Mucosa of rectum (tissue), 2 donors: ENCODE measurements at regions not wholly inside any gene's neighbourhood (a gene's known extent, or its start where the extent isn't known, plus 50 kb on each side); places are given as distances from the start of the nearest gene placed in this dataset.

Experiments
- H3K27ac ChIP-seq, 2 donors: one replicate each; pipeline ENCODE4 v1.7.0; 2013; ENCODE audit warnings: inconsistent platforms in 2 of 2, low read depth in 2 of 2, low read length in 2 of 2
- H3K27me3 ChIP-seq, 2 donors: one replicate each; pipeline ENCODE4 v1.7.0; 2013; ENCODE audit warnings: low read length in 2 of 2; ENCODE audit not compliant: control insufficient read depth in 2 of 2, insufficient read depth in 2 of 2
- H3K36me3 ChIP-seq, 2 donors: one replicate each; pipeline ENCODE4 v1.7.0; 2013; ENCODE audit warnings: low read length in 2 of 2; ENCODE audit not compliant: control insufficient read depth in 2 of 2, insufficient read depth in 2 of 2
- H3K4me1 ChIP-seq, 2 donors: one replicate each; pipeline ENCODE4 v1.7.0; 2013; ENCODE audit warnings: low read length in 2 of 2, mild to moderate bottlenecking in 1 of 2; ENCODE audit not compliant: control insufficient read depth in 2 of 2, insufficient read depth in 2 of 2
- H3K4me3 ChIP-seq, 2 donors: one replicate each; pipeline ENCODE4 v1.7.0; 2013; ENCODE audit warnings: low read length in 2 of 2
- H3K9ac ChIP-seq, 2 donors: one replicate each; pipeline ENCODE4 v1.7.0; 2013; ENCODE audit warnings: low read length in 2 of 2, low read depth in 1 of 2, mild to moderate bottlenecking in 1 of 2
- H3K9me3 ChIP-seq, 2 donors: one replicate each; pipeline ENCODE4 v1.7.0; 2013; ENCODE audit warnings: low read length in 2 of 2; ENCODE audit not compliant: control insufficient read depth in 2 of 2
- donor health status: healthy.
- donor health status: Normal muscosa, but diverticular disease.

- Histone ChIP-seq H3K27ac (no peak overlapping the region), H3K9me3 (no peaks in the 10 kb centered on the region), H3K4me3 (no peak overlapping the region), H3K4me1 (no peaks in the 10 kb centered on the region), H3K9ac (no peak overlapping the region), H3K36me3 (no peaks in the 10 kb centered on the region), H3K27me3 (no peaks in the 10 kb centered on the region)
Observed at GRCh38 chr10:81071087-81071796, 533.5 kb downstream of the SH2D4B start.

GRCh38 chr10:81073155-81073554 is 535.5 kb downstream of the SH2D4B start:
- H3K4me1 ChIP-seq: no peaks in the 10 kb centered on the region

GRCh38 chr10:81081887-81082620 is 544.4 kb downstream of the SH2D4B start:
- Histone ChIP-seq H3K9me3 (no peaks in the 10 kb centered on the region), H3K27ac (no peak overlapping the region), H3K4me1 (no peaks in the 10 kb centered on the region), H3K9ac (no peak overlapping the region), H3K36me3 (no peaks in the 10 kb centered on the region), H3K4me3 (no peak overlapping the region), H3K27me3 (no peaks in the 10 kb centered on the region)

More at GRCh38 chr10:81073155-81073554, 535.5 kb downstream of the SH2D4B start:
- Histone ChIP-seq H3K27ac (no peak overlapping the region), H3K9ac (no peak overlapping the region), H3K36me3 (no peaks in the 10 kb centered on the region), H3K27me3 (no peaks in the 10 kb centered on the region), H3K9me3 (no peaks in the 10 kb centered on the region), H3K4me3 (no peak overlapping the region)

- no peaks in the 10 kb centered on the region for H3K36me3 ChIP-seq
- no peak overlapping the region for H3K4me3 ChIP-seq
- H3K9me3 ChIP-seq: no peaks in the 10 kb centered on the region
- no peaks in the 10 kb centered on the region for H3K4me1 ChIP-seq
- no peak overlapping the region for H3K27ac ChIP-seq
- no peaks in the 10 kb centered on the region for H3K27me3 ChIP-seq
- no peak overlapping the region for H3K9ac ChIP-seq
Observed at GRCh38 chr10:81082621-81083376, 545.1 kb downstream of the SH2D4B start.

- H3K4me1 ChIP-seq: no peaks in the 10 kb centered on the region
- H3K27ac ChIP-seq: no peak overlapping the region
- H3K36me3 ChIP-seq: no peaks in the 10 kb centered on the region
- no peak overlapping the region for H3K4me3 ChIP-seq
- H3K27me3 ChIP-seq: no peaks in the 10 kb centered on the region
- no peak overlapping the region for H3K9ac ChIP-seq
- no peaks in the 10 kb centered on the region for H3K9me3 ChIP-seq
Observed at GRCh38 chr10:81093056-81093455, 555.4 kb downstream of the SH2D4B start.

GRCh38 chr10:81095238-81095637 is 557.5 kb downstream of the SH2D4B start:
- H3K4me1 ChIP-seq: no peaks in the 10 kb centered on the region

GRCh38 chr10:81096558-81096957 is 558.9 kb downstream of the SH2D4B start:
- no peak overlapping the region for H3K27ac ChIP-seq
- no peak overlapping the region for H3K9ac ChIP-seq
- H3K27me3 ChIP-seq: no peaks in the 10 kb centered on the region
- no peaks in the 10 kb centered on the region for H3K9me3 ChIP-seq
- H3K4me3 ChIP-seq: no peak overlapping the region
- no peaks in the 10 kb centered on the region for H3K36me3 ChIP-seq
- H3K4me1 ChIP-seq: no peaks in the 10 kb centered on the region

More at GRCh38 chr10:81095238-81095637, 557.5 kb downstream of the SH2D4B start:
- no peaks in the 10 kb centered on the region for H3K27me3 ChIP-seq
- no peaks in the 10 kb centered on the region for H3K9me3 ChIP-seq
- no peak overlapping the region for H3K4me3 ChIP-seq
- no peaks in the 10 kb centered on the region for H3K36me3 ChIP-seq
- H3K27ac ChIP-seq: no peak overlapping the region
- no peak overlapping the region for H3K9ac ChIP-seq

- Histone ChIP-seq H3K36me3 (no peaks in the 10 kb centered on the region), H3K4me3 (no peak overlapping the region), H3K9me3 (no peaks in the 10 kb centered on the region), H3K4me1 (no peaks in the 10 kb centered on the region), H3K27me3 (no peaks in the 10 kb centered on the region), H3K27ac (no peak overlapping the region), H3K9ac (no peak overlapping the region)
Observed at GRCh38 chr10:81101062-81101461, 563.4 kb downstream of the SH2D4B start.

GRCh38 chr10:81104494-81104893 is 566.8 kb downstream of the SH2D4B start:
- Histone ChIP-seq H3K27ac (no peak overlapping the region), H3K9ac (no peak overlapping the region)

More at GRCh38 chr10:81104494-81104893, 566.8 kb downstream of the SH2D4B start:
- no peaks in the 10 kb centered on the region for H3K9me3 ChIP-seq
- H3K36me3 ChIP-seq: no peaks in the 10 kb centered on the region
- no peaks in the 10 kb centered on the region for H3K4me1 ChIP-seq
- no peaks in the 10 kb centered on the region for H3K27me3 ChIP-seq
- H3K4me3 ChIP-seq: no peak overlapping the region
